ENCODE measurements at regions not wholly inside any gene's neighbourhood (a gene's known extent, or its start where the extent isn't known, plus 50 kb on each side); places are given as distances from the start of the nearest gene placed in this dataset.
"Not testable (repeated sequence)": the region's sequence is repeated elsewhere in the genome, so short reads cannot be mapped to it uniquely, and the experiment has no call there.

- DNase-seq (no peak), ATAC-seq (no peak)
- Mint-ChIP-seq H3K9me3 (peaks cover 6% of the 10 kb centered on the region), H3K27ac (no peak overlapping the region), H3K27me3 (no peaks in the 10 kb centered on the region), H3K4me3 (no peak overlapping the region), H3K36me3 (ENCODE audit: low read depth) (no peaks in the 10 kb centered on the region), H3K4me1 (ENCODE audit: low read depth) (no peaks in the 10 kb centered on the region)
- intact Hi-C loops (cut with micrococcal nuclease): no loop called here
- POLR2A ChIA-PET: no interaction called here
- TF ChIP-seq, protein P1, sequence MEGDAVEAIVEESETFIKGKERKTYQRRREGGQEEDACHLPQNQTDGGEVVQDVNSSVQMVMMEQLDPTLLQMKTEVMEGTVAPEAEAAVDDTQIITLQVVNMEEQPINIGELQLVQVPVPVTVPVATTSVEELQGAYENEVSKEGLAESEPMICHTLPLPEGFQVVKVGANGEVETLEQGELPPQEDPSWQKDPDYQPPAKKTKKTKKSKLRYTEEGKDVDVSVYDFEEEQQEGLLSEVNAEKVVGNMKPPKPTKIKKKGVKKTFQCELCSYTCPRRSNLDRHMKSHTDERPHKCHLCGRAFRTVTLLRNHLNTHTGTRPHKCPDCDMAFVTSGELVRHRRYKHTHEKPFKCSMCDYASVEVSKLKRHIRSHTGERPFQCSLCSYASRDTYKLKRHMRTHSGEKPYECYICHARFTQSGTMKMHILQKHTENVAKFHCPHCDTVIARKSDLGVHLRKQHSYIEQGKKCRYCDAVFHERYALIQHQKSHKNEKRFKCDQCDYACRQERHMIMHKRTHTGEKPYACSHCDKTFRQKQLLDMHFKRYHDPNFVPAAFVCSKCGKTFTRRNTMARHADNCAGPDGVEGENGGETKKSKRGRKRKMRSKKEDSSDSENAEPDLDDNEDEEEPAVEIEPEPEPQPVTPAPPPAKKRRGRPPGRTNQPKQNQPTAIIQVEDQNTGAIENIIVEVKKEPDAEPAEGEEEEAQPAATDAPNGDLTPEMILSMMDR (IDR thresholded peaks at IDR 0.05): no peak
- CTCF ChIA-PET: no interaction called here
These were observed 306.5 kb upstream of the HS3ST5 start for GRCh38 chr6:114649298-114649697.

DNA sequence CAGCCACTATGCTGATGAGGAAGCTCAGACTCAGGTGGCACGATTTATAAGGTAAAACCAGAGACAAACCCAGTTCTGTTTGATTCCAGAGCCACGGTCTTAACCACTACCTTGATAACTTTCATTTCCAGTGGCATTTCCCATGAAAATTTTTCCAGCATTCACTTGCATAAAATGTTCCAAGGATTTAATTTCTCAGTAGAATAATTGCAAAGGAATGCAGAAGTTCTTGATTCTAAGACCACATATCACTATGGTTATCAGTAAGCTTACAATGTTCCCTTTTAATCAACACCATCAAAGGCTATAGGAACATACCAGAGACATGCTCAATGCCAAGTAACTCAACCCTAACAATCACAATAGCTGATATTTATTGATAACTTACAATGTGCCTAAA, 306.0 kb upstream of the HS3ST5 start:
- DNase-seq (no peak), ATAC-seq (no peak)
- TF ChIP-seq, protein P1 (IDR thresholded peaks at IDR 0.05): no peak
- H3K27ac Mint-ChIP-seq: no peak overlapping the region
- intact Hi-C loops (cut with micrococcal nuclease): no loop called here
- ChIA-PET CTCF (no interaction called here), POLR2A (no interaction called here)
- no peaks in the 10 kb centered on the region for H3K36me3 Mint-ChIP-seq (ENCODE audit: low read depth)
- no peak overlapping the region for H3K4me3 Mint-ChIP-seq
- no peaks in the 10 kb centered on the region for H3K27me3 Mint-ChIP-seq
- no peaks in the 10 kb centered on the region for H3K4me1 Mint-ChIP-seq (ENCODE audit: low read depth)
- H3K9me3 Mint-ChIP-seq: peaks cover 6% of the 10 kb centered on the region

DNA sequence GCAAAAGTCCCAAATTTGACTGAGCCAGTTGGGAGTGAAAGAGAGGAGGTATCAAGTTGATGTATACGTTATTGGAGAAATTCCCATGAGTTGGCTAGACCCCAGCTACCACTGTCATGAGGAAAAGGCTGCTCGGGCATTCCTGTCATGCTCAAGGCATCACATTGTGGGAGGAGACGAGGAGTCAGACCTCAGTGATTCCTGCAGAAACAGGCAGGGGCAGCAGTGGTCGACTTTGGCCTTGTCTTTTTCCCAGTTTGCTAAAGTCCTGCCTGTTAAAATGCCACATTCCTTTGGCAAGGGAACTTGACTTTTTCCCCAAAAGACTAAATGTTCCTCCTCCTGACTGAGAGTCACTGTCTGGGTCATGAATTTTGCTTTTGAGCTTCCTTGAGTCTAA, 295.5 kb upstream of the HS3ST5 start:
- H3K27ac Mint-ChIP-seq: no peak overlapping the region
- TF ChIP-seq, protein P1 (IDR thresholded peaks at IDR 0.05): no peak
- H3K4me1 Mint-ChIP-seq (ENCODE audit: low read depth): no peaks in the 10 kb centered on the region
- POLR2A ChIA-PET: no interaction called here
- peaks cover 1% of the 10 kb centered on the region for H3K9me3 Mint-ChIP-seq
- H3K4me3 Mint-ChIP-seq: no peak overlapping the region
- intact Hi-C loops (cut with micrococcal nuclease): no loop called here
- no peaks in the 10 kb centered on the region for H3K27me3 Mint-ChIP-seq
- ATAC-seq (no peak), DNase-seq (no peak)
- no peaks in the 10 kb centered on the region for H3K36me3 Mint-ChIP-seq (ENCODE audit: low read depth)
- CTCF ChIA-PET: no interaction called here

DNA sequence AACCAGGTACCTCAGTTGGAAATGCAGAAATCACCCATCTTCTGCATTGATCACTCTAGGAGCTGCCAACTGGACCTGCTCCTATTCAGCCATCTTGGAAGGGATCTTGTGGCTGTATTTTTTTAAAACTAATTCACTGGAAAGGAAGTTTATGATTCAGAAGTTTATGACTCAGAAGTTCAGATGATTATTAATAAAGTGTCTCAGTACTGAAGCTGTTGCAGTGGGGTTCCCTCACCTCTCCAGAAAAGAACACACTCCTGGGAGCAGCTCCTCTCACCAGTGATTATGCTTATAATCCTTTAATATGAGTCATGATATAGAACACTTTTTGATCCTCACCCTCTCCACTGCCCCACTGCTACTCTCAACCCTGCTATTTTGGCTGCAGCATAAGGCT, 291.2 kb upstream of the HS3ST5 start:
- ATAC-seq (no peak), DNase-seq (no peak)
- Mint-ChIP-seq H3K4me3 (no peak overlapping the region), H3K27me3 (no peaks in the 10 kb centered on the region), H3K27ac (no peak overlapping the region), H3K4me1 (ENCODE audit: low read depth) (no peaks in the 10 kb centered on the region), H3K9me3 (peaks cover 3% of the 10 kb centered on the region), H3K36me3 (ENCODE audit: low read depth) (no peaks in the 10 kb centered on the region)
- CTCF ChIA-PET: no interaction called here
- TF ChIP-seq, protein P1 (IDR thresholded peaks at IDR 0.05): no peak
- POLR2A ChIA-PET: no interaction called here
- intact Hi-C loops (cut with micrococcal nuclease): no loop called here

DNA sequence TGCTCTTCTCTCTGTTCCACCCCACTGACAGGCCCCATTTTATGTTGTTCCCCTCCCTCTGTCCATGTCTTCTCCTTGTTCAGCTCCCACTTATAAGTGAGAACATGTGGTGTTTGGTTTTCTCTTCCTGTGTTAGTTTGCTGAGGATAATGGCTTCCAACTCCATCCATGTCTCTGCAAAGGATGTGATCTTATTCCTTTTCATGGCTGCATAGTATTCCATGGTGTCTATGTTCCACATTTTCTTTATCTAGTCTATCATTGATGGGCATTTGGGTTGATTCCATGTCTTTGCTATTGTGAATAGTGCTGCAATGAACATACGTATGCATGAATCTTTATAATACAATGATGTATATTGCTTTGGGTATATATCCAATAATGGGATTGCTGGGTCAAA, 283.4 kb upstream of the HS3ST5 start:
- H3K27me3 Mint-ChIP-seq; DNase-seq; POLR2A ChIA-PET; intact Hi-C loops (cut with micrococcal nuclease); CTCF ChIA-PET; H3K27ac Mint-ChIP-seq; H3K4me3 Mint-ChIP-seq; ATAC-seq; H3K36me3 Mint-ChIP-seq (ENCODE audit: low read depth); H3K4me1 Mint-ChIP-seq (ENCODE audit: low read depth): not testable (repeated sequence)
- peaks cover 12% of the 10 kb centered on the region for H3K9me3 Mint-ChIP-seq

GRCh38 chr6:114619621-114620200, 276.9 kb upstream of the HS3ST5 start:
- Mint-ChIP-seq H3K36me3 (ENCODE audit: low read depth) (no peaks in the 10 kb centered on the region), H3K4me3 (no peak overlapping the region), H3K27me3 (no peaks in the 10 kb centered on the region), H3K4me1 (ENCODE audit: low read depth) (no peaks in the 10 kb centered on the region), H3K27ac (no peak overlapping the region), H3K9me3 (no peaks in the 10 kb centered on the region)
- no peak for ATAC-seq
- intact Hi-C loops (cut with micrococcal nuclease): no loop called here
- TF ChIP-seq, protein P1 (IDR thresholded peaks at IDR 0.05): no peak
- CTCF ChIA-PET: no interaction called here
- POLR2A ChIA-PET: no interaction called here
- DNase-seq: no peak
